HG02884 (cell line): ENCODE measurements at regions not wholly inside any gene's neighbourhood (a gene's known extent, or its start where the extent isn't known, plus 50 kb on each side); places are given as distances from the start of the nearest gene placed in this dataset.
"Not testable (repeated sequence)": the region's sequence is repeated elsewhere in the genome, so short reads cannot be mapped to it uniquely, and the experiment has no call there.

ENCODE experiments used
- ATAC-seq: cut with Tn5 transposase; IDR thresholded peaks from one replicate; pipeline ENCODE4 v1.9.1; 2021; ENCODE audit warnings: mild to moderate bottlenecking, moderate library complexity; ENCODE audit not compliant: unreplicated experiment

GRCh38 chr6:146928503-146928902, 275.7 kb upstream of the STXBP5 start:
- no peak for ATAC-seq

DNA sequence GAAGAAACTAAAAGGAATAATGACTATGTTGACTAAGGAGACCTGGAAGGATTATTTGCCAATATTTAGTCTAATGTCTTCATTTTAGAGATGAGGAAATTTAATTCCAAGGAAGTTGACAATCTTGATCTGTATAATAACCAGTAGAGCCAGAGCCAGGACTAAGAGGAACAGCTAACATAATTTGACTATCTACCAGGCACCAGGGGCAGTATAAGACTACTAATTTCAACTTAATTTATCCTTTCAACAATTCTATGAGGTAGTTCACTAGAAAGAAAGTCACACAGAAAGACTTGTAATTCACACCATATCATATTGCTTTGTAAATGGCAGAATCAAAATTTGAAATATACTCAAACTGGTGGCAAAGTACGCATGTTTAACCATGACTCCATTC, 273.0 kb upstream of the STXBP5 start:
- ATAC-seq: no peak

- no peak for ATAC-seq
Measured at GRCh38 chr6:146937316-146937715, 266.9 kb upstream of the STXBP5 start.

- no peak for ATAC-seq
Measured at GRCh38 chr6:146938266-146938665, 266.0 kb upstream of the STXBP5 start.

DNA sequence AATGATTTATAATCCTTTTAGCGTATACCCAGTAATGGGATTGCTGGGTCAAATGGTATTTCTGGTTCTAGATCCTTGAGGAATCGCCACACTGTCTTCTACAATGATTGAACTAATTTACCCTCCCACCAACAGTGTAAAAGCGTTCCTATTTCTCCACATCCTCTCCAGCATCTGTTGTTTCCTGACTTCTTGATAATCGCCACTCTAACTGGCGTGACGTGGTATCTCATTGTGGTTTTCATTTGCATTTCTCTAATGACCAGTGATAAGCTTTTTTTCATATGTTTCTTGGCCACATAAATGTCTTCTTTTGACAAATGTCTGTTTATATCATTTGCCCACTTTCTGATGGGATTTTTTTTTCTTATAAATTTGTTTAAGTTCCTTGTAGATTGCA, 264.8 kb upstream of the STXBP5 start:
- not testable (repeated sequence) for ATAC-seq

- no peak for ATAC-seq
Measured at GRCh38 chr6:146943664-146944063, 260.6 kb upstream of the STXBP5 start.

GRCh38 chr6:146944077-146944476, 260.1 kb upstream of the STXBP5 start:
- ATAC-seq: no peak

GRCh38 chr6:146944809-146945208, 259.4 kb upstream of the STXBP5 start:
- no peak for ATAC-seq

GRCh38 chr6:146946559-146946958, 257.7 kb upstream of the STXBP5 start:
- no peak for ATAC-seq

DNA sequence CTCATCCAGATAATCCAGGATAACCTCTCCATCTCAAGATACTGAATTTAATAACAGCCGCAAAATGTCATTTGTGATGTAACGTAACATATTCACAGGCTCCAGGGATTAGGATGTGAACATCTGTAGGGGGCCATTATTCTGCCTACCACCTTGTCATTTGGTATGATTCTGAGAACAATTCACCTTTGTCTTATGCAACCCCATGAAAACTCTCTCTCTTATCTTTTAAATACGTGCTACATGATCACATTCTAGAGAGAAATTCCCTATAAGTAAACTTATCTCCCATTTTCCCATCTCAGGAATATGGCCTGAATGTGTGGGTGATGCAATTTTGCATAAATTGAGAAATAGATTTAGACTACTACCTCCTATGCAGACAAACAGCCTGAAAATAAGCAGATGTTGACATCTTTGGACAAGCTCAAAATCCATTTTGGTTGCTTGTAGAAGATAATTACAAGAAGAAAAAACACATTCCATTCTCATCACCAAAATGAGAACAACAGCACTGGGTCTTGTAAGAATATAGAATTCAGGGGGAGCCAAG, 255.4 kb upstream of the STXBP5 start:
- no peak for ATAC-seq

DNA sequence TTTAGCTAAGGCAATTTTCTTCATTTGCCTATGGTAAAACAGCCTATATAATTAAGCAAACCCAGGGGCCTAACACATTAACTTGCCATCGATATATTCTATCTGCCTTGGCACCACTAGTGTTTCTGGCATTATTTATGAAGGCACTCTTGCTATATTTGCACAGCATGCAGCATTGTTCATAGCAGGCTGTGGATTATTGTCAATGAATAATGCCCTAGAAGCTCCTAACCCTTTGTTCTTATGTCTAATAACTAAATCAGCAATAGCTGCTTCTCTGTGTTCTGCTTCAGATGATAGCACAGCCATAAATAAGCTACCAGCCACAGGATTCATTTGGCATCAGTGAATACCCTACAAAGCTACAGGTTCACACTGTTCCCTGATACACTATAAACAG, 254.8 kb upstream of the STXBP5 start:
- ATAC-seq: no peak

DNA sequence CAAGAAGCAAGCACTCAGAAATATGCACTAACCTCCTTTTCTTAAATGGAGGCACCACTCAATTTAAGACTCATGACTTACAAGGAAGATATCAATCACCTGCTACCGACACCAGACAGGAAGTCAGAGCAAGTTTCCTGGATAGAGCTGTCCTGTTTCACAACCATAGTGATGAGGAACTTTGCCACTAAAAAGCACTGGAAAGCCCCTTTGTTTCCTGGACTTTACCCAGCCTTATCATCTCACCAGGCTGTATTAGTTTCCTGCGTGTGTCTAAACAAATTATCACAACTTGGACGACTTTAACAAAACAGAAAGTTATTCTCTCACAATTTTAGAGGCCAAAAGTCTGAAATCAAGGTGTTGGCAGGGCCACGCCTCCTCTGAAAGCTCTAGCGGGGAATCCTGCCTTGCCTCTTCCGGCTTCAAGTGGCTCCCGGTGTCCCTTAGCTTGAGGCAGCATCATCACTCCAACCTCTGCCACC, 253.8 kb upstream of the STXBP5 start:
- ATAC-seq: no peak

DNA sequence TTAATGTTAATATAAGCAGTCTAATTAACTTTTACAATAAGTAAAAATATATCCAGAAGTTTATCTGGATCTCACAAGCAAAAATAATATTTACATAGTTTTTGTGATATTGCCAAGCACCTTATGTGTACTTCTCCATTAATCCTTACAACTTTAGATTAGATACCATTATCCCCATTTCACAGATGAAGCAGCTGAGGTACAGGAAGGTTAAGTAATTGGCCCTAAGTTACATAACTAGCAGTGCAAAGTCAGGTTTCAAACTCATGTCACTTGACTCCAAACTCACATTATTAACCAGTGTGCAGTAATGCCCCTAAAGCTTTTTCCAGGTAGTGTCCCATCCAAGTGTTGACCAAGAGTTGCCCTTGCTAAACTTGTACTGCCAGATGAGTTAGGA, 248.6 kb upstream of the STXBP5 start:
- no peak for ATAC-seq

DNA sequence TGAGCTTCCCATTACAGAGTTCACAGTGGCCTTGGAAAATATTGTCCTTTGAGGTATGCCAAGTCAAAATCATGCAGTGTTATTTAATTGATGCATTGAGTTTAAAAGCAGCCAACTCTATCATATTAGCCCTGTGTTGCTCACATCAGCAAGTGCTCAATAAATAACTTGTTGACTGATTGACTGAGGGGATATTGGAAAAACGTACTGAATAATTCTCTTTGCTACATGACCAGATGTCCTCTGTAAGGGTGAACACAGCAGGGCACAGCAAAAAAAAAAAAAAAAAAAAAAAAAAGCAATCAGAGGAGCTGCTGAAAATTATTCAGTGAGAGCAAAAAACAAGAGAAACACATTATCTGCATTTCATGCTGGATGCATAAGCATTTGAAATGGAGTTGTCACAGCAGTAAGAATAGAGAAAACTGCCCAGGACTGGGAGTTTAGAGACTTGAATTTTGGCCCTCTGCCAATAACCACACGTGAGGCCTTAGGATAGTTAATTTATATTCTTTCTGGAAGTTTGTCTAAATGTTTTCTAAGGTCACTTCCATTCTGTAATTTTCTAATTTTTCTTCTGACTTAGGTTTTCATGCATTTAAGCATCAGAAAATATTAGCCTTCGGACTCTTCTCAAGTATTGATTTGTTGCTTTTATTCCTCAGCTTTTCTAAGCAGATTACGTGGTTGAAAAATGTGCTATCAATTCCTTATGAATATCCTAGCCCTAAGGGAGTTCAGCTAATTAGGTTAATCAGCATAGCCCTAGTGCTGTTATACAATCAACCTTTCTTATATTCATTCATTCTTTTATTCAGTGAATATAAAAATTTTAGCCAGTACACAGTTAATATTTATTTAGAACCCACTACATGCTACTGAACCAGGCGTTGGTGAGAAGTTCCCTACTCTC, 246.8 kb upstream of the STXBP5 start:
- ATAC-seq: no peak

- no peak for ATAC-seq
Measured at GRCh38 chr6:146961831-146962230, 242.4 kb upstream of the STXBP5 start.

- no peak for ATAC-seq
Measured at GRCh38 chr6:146962329-146962728, 241.9 kb upstream of the STXBP5 start.

GRCh38 chr6:146965110-146965689, 239.0 kb upstream of the STXBP5 start:
- ATAC-seq: no peak

GRCh38 chr6:146968041-146968760, 236.0 kb upstream of the STXBP5 start:
- no peak for ATAC-seq

- no peak for ATAC-seq
Measured at GRCh38 chr6:146972546-146972945, 231.7 kb upstream of the STXBP5 start.

GRCh38 chr6:146974351-146974750, 229.9 kb upstream of the STXBP5 start:
- ATAC-seq: no peak

GRCh38 chr6:146975093-146975492, 229.1 kb upstream of the STXBP5 start:
- ATAC-seq: no peak
